Activated CD4-positive, alpha-beta T cell treated with anti-CD3 and anti-CD28 coated beads, Interleukin-2, amount 10 ng/mL, durations not matched to agents 7 days and 5 days (primary cell): ENCODE measurements at regions not wholly inside any gene's neighbourhood (a gene's known extent, or its start where the extent isn't known, plus 50 kb on each side); places are given as distances from the start of the nearest gene placed in this dataset.

ENCODE experiments used
- CTCF ChIA-PET: fragments of 350-600 bp; sonication (Branson Sonifier 250); formaldehyde crosslinking; loops from one replicate; lab custom pipeline; 2021; ENCODE audit warnings: antibody characterized with exemption; lab: Charles Lee
- POLR2A ChIA-PET: fragments of 350-600 bp; sonication (Branson Sonifier 250); formaldehyde crosslinking; loops from one replicate; lab custom pipeline; 2021; ENCODE audit warnings: antibody characterized with exemption; lab: Charles Lee
- DNase-seq: peaks from one replicate; pipeline ENCODE4 v3.0.0-alpha.2; 2020
- H3K27ac Mint-ChIP-seq: one replicate; pipeline ENCODE4 v1.8.0; 2021; ENCODE audit warnings: mild to moderate bottlenecking, moderate library complexity, mixed read lengths
- H3K27me3 Mint-ChIP-seq: one replicate; pipeline ENCODE4 v1.8.0; 2021; ENCODE audit warnings: mixed read lengths
- H3K36me3 Mint-ChIP-seq: one replicate; pipeline ENCODE4 v1.8.0; 2021; ENCODE audit warnings: low read depth, mixed read lengths
- H3K4me1 Mint-ChIP-seq: one replicate; pipeline ENCODE4 v1.8.0; 2021; ENCODE audit warnings: mixed read lengths
- H3K4me3 Mint-ChIP-seq: one replicate; pipeline ENCODE4 v1.8.0; 2021; ENCODE audit warnings: mild to moderate bottlenecking, moderate library complexity, mixed read lengths
- H3K9me3 Mint-ChIP-seq: one replicate; pipeline ENCODE4 v1.8.0; 2021; ENCODE audit warnings: mixed read lengths

- Mint-ChIP-seq H3K36me3 (no peaks in the 10 kb centered on the region), H3K27ac (no peak overlapping the region), H3K4me1 (no peaks in the 10 kb centered on the region), H3K27me3 (no peaks in the 10 kb centered on the region), H3K9me3 (no peaks in the 10 kb centered on the region), H3K4me3 (no peak overlapping the region)
- CTCF ChIA-PET, result no interaction called here
- POLR2A ChIA-PET, result no interaction called here
- DNase-seq, result no peak
Measured at GRCh38 chr15:46676233-46677206, 1040.8 kb upstream of the SEMA6D start.

- Mint-ChIP-seq H3K27ac (no peak overlapping the region), H3K27me3 (no peaks in the 10 kb centered on the region), H3K9me3 (no peaks in the 10 kb centered on the region), H3K4me3 (no peak overlapping the region), H3K4me1 (no peaks in the 10 kb centered on the region), H3K36me3 (no peaks in the 10 kb centered on the region)
- CTCF ChIA-PET, result no interaction called here
- no peak for DNase-seq
- POLR2A ChIA-PET, result no interaction called here
Measured at GRCh38 chr15:46677491-46677890, 1039.8 kb upstream of the SEMA6D start.

- Mint-ChIP-seq H3K9me3 (no peaks in the 10 kb centered on the region), H3K27me3 (no peaks in the 10 kb centered on the region), H3K36me3 (no peaks in the 10 kb centered on the region), H3K4me3 (no peak overlapping the region), H3K27ac (no peak overlapping the region), H3K4me1 (no peaks in the 10 kb centered on the region)
- CTCF ChIA-PET, result no interaction called here
- POLR2A ChIA-PET, result no interaction called here
- no peak for DNase-seq
Measured at GRCh38 chr15:46681901-46682300, 1035.4 kb upstream of the SEMA6D start.

- no peaks in the 10 kb centered on the region for H3K9me3 Mint-ChIP-seq
- H3K4me1 Mint-ChIP-seq, result no peaks in the 10 kb centered on the region
- no peak overlapping the region for H3K27ac Mint-ChIP-seq
- DNase-seq, result no peak
- H3K27me3 Mint-ChIP-seq, result no peaks in the 10 kb centered on the region
- no peaks in the 10 kb centered on the region for H3K36me3 Mint-ChIP-seq
- POLR2A ChIA-PET, result no interaction called here
- CTCF ChIA-PET, result no interaction called here
- no peak overlapping the region for H3K4me3 Mint-ChIP-seq
Measured at GRCh38 chr15:46682969-46683791, 1034.1 kb upstream of the SEMA6D start.

GRCh38 chr15:46685096-46685495 lies 1032.2 kb upstream of the SEMA6D start:
- POLR2A ChIA-PET, result no interaction called here
- H3K4me1 Mint-ChIP-seq, result no peaks in the 10 kb centered on the region
- CTCF ChIA-PET, result no interaction called here
- no peaks in the 10 kb centered on the region for H3K27me3 Mint-ChIP-seq
- H3K27ac Mint-ChIP-seq, result no peak overlapping the region
- H3K4me3 Mint-ChIP-seq, result no peak overlapping the region
- no peaks in the 10 kb centered on the region for H3K36me3 Mint-ChIP-seq
- H3K9me3 Mint-ChIP-seq, result no peaks in the 10 kb centered on the region
- no peak for DNase-seq

- Mint-ChIP-seq H3K27ac (no peak overlapping the region), H3K36me3 (no peaks in the 10 kb centered on the region), H3K9me3 (no peaks in the 10 kb centered on the region), H3K4me3 (no peak overlapping the region), H3K4me1 (no peaks in the 10 kb centered on the region), H3K27me3 (no peaks in the 10 kb centered on the region)
- no peak for DNase-seq
- CTCF ChIA-PET, result no interaction called here
- POLR2A ChIA-PET, result no interaction called here
Measured at GRCh38 chr15:46685681-46686080, 1031.6 kb upstream of the SEMA6D start.

GRCh38 chr15:46696281-46696680 lies 1021.0 kb upstream of the SEMA6D start:
- Mint-ChIP-seq H3K9me3 (peaks cover 8% of the 10 kb centered on the region), H3K36me3 (no peaks in the 10 kb centered on the region), H3K27ac (no peak overlapping the region), H3K4me3 (no peak overlapping the region), H3K27me3 (no peaks in the 10 kb centered on the region), H3K4me1 (no peaks in the 10 kb centered on the region)
- ChIA-PET POLR2A (no interaction called here), CTCF (no interaction called here)
- no peak for DNase-seq

- Mint-ChIP-seq H3K9me3 (peaks cover 16% of the 10 kb centered on the region), H3K4me3 (no peak overlapping the region), H3K36me3 (no peaks in the 10 kb centered on the region), H3K4me1 (no peaks in the 10 kb centered on the region), H3K27me3 (no peaks in the 10 kb centered on the region), H3K27ac (no peak overlapping the region)
- ChIA-PET POLR2A (no interaction called here), CTCF (no interaction called here)
- DNase-seq, result no peak
Measured at GRCh38 chr15:46701346-46701745, 1016.0 kb upstream of the SEMA6D start.

- Mint-ChIP-seq H3K36me3 (no peaks in the 10 kb centered on the region), H3K4me1 (no peaks in the 10 kb centered on the region), H3K4me3 (no peak overlapping the region), H3K27ac (no peak overlapping the region), H3K27me3 (no peaks in the 10 kb centered on the region), H3K9me3 (peaks cover 16% of the 10 kb centered on the region)
- POLR2A ChIA-PET, result no interaction called here
- CTCF ChIA-PET, result no interaction called here
- DNase-seq, result no peak
Measured at GRCh38 chr15:46701896-46702295, 1015.4 kb upstream of the SEMA6D start.

GRCh38 chr15:46703020-46703861 lies 1014.1 kb upstream of the SEMA6D start:
- Mint-ChIP-seq H3K27me3 (no peaks in the 10 kb centered on the region), H3K4me1 (no peaks in the 10 kb centered on the region), H3K4me3 (no peak overlapping the region), H3K27ac (no peak overlapping the region), H3K36me3 (no peaks in the 10 kb centered on the region), H3K9me3 (peaks cover 15% of the 10 kb centered on the region)
- DNase-seq, result no peak
- ChIA-PET POLR2A (no interaction called here), CTCF (no interaction called here)

- ChIA-PET POLR2A (no interaction called here), CTCF (no interaction called here)
- Mint-ChIP-seq H3K27me3 (no peaks in the 10 kb centered on the region), H3K9me3 (peaks cover 18% of the 10 kb centered on the region), H3K4me3 (no peak overlapping the region), H3K4me1 (no peaks in the 10 kb centered on the region), H3K36me3 (no peaks in the 10 kb centered on the region), H3K27ac (no peak overlapping the region)
- DNase-seq, result no peak
Measured at GRCh38 chr15:46703871-46704637, 1013.3 kb upstream of the SEMA6D start.

GRCh38 chr15:46707452-46707851 lies 1009.9 kb upstream of the SEMA6D start:
- no peaks in the 10 kb centered on the region for H3K36me3 Mint-ChIP-seq
- H3K4me1 Mint-ChIP-seq, result no peaks in the 10 kb centered on the region
- no peak for DNase-seq
- no peaks in the 10 kb centered on the region for H3K27me3 Mint-ChIP-seq
- POLR2A ChIA-PET, result no interaction called here
- CTCF ChIA-PET, result no interaction called here
- peaks cover 21% of the 10 kb centered on the region for H3K9me3 Mint-ChIP-seq
- H3K4me3 Mint-ChIP-seq, result no peak overlapping the region
- H3K27ac Mint-ChIP-seq, result no peak overlapping the region
